ENCODE measurements at regions not wholly inside any gene's neighbourhood (a gene's known extent, or its start where the extent isn't known, plus 50 kb on each side); places are given as distances from the start of the nearest gene placed in this dataset.

- Histone ChIP-seq H3K4me3 (ENCODE audit: low read length in 3 of 3) (no peak overlapping the region), H3K9me3 (ENCODE audit: control insufficient read depth in 3 of 3, low read length in 3 of 3) (no peaks in the 10 kb centered on the region), H3K4me1 (ENCODE audit: control insufficient read depth in 3 of 3, insufficient read depth in 3 of 3, low read length in 3 of 3) (no peaks in the 10 kb centered on the region), H3K27ac (ENCODE audit: low read depth, low read length) (no peak overlapping the region), H3K9ac (ENCODE audit: low read depth in 1 of 3, low read length in 3 of 3) (no peak overlapping the region), H3K36me3 (ENCODE audit: control insufficient read depth in 3 of 3, insufficient read depth in 3 of 3, low read length in 3 of 3) (no peaks in the 10 kb centered on the region), H3K27me3 (ENCODE audit: control insufficient read depth in 3 of 3, insufficient read depth in 3 of 3, low read length in 3 of 3) (no peaks in the 10 kb centered on the region)
Measured at GRCh38 chr6:47360388-47360787, 50.7 kb upstream of the TNFRSF21 start.

- no peak overlapping the region for H3K9ac ChIP-seq (ENCODE audit: low read depth in 1 of 3, low read length in 3 of 3)
- no peak overlapping the region for H3K4me3 ChIP-seq (ENCODE audit: low read length in 3 of 3)
- no peak overlapping the region for H3K27ac ChIP-seq (ENCODE audit: low read depth, low read length)
- H3K27me3 ChIP-seq (ENCODE audit: control insufficient read depth in 3 of 3, insufficient read depth in 3 of 3, low read length in 3 of 3) = no peaks in the 10 kb centered on the region
- no peaks in the 10 kb centered on the region for H3K9me3 ChIP-seq (ENCODE audit: control insufficient read depth in 3 of 3, low read length in 3 of 3)
- no peaks in the 10 kb centered on the region for H3K36me3 ChIP-seq (ENCODE audit: control insufficient read depth in 3 of 3, insufficient read depth in 3 of 3, low read length in 3 of 3)
- no peaks in the 10 kb centered on the region for H3K4me1 ChIP-seq (ENCODE audit: control insufficient read depth in 3 of 3, insufficient read depth in 3 of 3, low read length in 3 of 3)
Measured at GRCh38 chr6:47362857-47363461, 53.3 kb upstream of the TNFRSF21 start.

- H3K36me3 ChIP-seq (ENCODE audit: control insufficient read depth in 3 of 3, insufficient read depth in 3 of 3, low read length in 3 of 3) = no peaks in the 10 kb centered on the region
- no peaks in the 10 kb centered on the region for H3K4me1 ChIP-seq (ENCODE audit: control insufficient read depth in 3 of 3, insufficient read depth in 3 of 3, low read length in 3 of 3)
- no peak overlapping the region for H3K9ac ChIP-seq (ENCODE audit: low read depth in 1 of 3, low read length in 3 of 3)
- no peaks in the 10 kb centered on the region for H3K27me3 ChIP-seq (ENCODE audit: control insufficient read depth in 3 of 3, insufficient read depth in 3 of 3, low read length in 3 of 3)
- H3K9me3 ChIP-seq (ENCODE audit: control insufficient read depth in 3 of 3, low read length in 3 of 3) = no peaks in the 10 kb centered on the region
- no peak overlapping the region for H3K27ac ChIP-seq (ENCODE audit: low read depth, low read length)
- no peak overlapping the region for H3K4me3 ChIP-seq (ENCODE audit: low read length in 3 of 3)
Measured at GRCh38 chr6:47363736-47364135, 54.0 kb upstream of the TNFRSF21 start.

- Histone ChIP-seq H3K27me3 (ENCODE audit: control insufficient read depth in 3 of 3, insufficient read depth in 3 of 3, low read length in 3 of 3) (no peaks in the 10 kb centered on the region), H3K9ac (ENCODE audit: low read depth in 1 of 3, low read length in 3 of 3) (no peak overlapping the region), H3K27ac (ENCODE audit: low read depth, low read length) (no peak overlapping the region), H3K36me3 (ENCODE audit: control insufficient read depth in 3 of 3, insufficient read depth in 3 of 3, low read length in 3 of 3) (no peaks in the 10 kb centered on the region), H3K4me3 (ENCODE audit: low read length in 3 of 3) (no peak overlapping the region), H3K9me3 (ENCODE audit: control insufficient read depth in 3 of 3, low read length in 3 of 3) (no peaks in the 10 kb centered on the region), H3K4me1 (ENCODE audit: control insufficient read depth in 3 of 3, insufficient read depth in 3 of 3, low read length in 3 of 3) (no peaks in the 10 kb centered on the region)
Measured at GRCh38 chr6:47366335-47366890, 56.7 kb upstream of the TNFRSF21 start.

- H3K36me3 ChIP-seq (ENCODE audit: control insufficient read depth in 3 of 3, insufficient read depth in 3 of 3, low read length in 3 of 3) = no peaks in the 10 kb centered on the region
- no peak overlapping the region for H3K9ac ChIP-seq (ENCODE audit: low read depth in 1 of 3, low read length in 3 of 3)
- H3K9me3 ChIP-seq (ENCODE audit: control insufficient read depth in 3 of 3, low read length in 3 of 3) = no peaks in the 10 kb centered on the region
- no peak overlapping the region for H3K4me3 ChIP-seq (ENCODE audit: low read length in 3 of 3)
- no peaks in the 10 kb centered on the region for H3K27me3 ChIP-seq (ENCODE audit: control insufficient read depth in 3 of 3, insufficient read depth in 3 of 3, low read length in 3 of 3)
- H3K27ac ChIP-seq (ENCODE audit: low read depth, low read length) = no peak overlapping the region
- no peaks in the 10 kb centered on the region for H3K4me1 ChIP-seq (ENCODE audit: control insufficient read depth in 3 of 3, insufficient read depth in 3 of 3, low read length in 3 of 3)
Measured at GRCh38 chr6:47371139-47371869, 61.6 kb upstream of the TNFRSF21 start.

DNA sequence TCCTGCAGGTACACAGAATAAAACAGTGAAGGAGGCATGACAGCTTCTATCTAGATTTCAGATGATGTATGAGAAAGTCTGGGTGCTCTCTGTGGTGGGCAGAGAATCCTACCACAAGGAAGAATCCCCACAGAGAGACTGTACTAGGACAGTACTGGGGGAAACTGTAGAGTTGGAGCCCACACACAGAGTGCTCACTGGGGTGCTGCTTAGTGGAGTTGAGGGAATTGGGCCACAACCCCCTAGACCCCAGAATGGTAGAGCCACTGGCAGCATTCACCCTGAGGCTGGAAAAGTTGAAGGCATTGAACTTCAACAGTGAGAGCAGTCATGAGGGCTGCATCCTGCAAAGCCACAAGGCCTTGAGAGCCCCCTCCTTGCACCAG, 62.2 kb upstream of the TNFRSF21 start:
- Histone ChIP-seq H3K9ac (ENCODE audit: low read depth in 1 of 3, low read length in 3 of 3) (no peak overlapping the region), H3K4me3 (ENCODE audit: low read length in 3 of 3) (no peak overlapping the region), H3K27ac (ENCODE audit: low read depth, low read length) (no peak overlapping the region), H3K9me3 (ENCODE audit: control insufficient read depth in 3 of 3, low read length in 3 of 3) (no peaks in the 10 kb centered on the region), H3K27me3 (ENCODE audit: control insufficient read depth in 3 of 3, insufficient read depth in 3 of 3, low read length in 3 of 3) (no peaks in the 10 kb centered on the region), H3K4me1 (ENCODE audit: control insufficient read depth in 3 of 3, insufficient read depth in 3 of 3, low read length in 3 of 3) (no peaks in the 10 kb centered on the region), H3K36me3 (ENCODE audit: control insufficient read depth in 3 of 3, insufficient read depth in 3 of 3, low read length in 3 of 3) (no peaks in the 10 kb centered on the region)

DNA sequence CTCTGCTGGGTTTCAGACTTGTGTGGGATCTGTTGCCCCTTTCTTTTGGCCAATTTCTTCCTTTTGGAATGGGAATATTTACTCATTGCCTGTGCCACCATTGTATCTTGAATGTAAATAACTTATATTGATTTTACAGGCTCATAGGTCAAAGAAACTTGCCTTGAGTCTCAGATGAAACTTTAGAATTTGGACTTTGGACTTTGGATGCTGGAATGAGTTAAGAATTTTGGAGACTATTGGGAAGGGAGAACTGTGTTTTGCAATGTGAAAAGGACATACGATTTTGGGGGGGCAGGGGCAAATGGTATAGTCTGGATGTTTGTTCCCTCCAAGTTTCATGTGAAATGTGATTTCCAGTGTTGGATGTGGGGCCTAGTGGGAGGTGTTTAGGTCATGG, 62.6 kb upstream of the TNFRSF21 start:
- H3K36me3 ChIP-seq (ENCODE audit: control insufficient read depth in 3 of 3, insufficient read depth in 3 of 3, low read length in 3 of 3) = no peaks in the 10 kb centered on the region
- H3K4me3 ChIP-seq (ENCODE audit: low read length in 3 of 3) = no peak overlapping the region
- no peaks in the 10 kb centered on the region for H3K9me3 ChIP-seq (ENCODE audit: control insufficient read depth in 3 of 3, low read length in 3 of 3)

DNA sequence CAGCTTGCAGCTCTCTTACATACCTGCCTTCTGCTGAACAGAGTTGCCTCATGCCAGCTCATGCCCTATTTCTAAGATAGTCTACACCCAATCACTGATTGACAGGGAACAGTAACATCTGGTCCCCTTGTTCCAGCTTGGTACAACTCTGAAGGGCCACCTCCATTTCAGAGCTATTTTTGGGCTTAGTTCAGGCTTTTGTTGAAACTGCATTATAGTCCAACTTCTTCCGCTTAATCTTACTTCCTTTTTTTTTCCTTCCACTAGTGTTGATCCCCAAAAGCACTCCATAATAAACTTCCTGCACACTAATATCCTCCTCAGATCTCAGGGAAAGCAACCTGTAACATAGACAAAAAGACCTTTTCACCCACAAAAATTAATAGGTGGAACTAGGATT, 65.7 kb upstream of the TNFRSF21 start:
- Histone ChIP-seq H3K9ac (ENCODE audit: low read depth in 1 of 3, low read length in 3 of 3) (no peak overlapping the region), H3K27ac (ENCODE audit: low read depth, low read length) (no peak overlapping the region), H3K9me3 (ENCODE audit: control insufficient read depth in 3 of 3, low read length in 3 of 3) (no peaks in the 10 kb centered on the region), H3K4me3 (ENCODE audit: low read length in 3 of 3) (no peak overlapping the region), H3K4me1 (ENCODE audit: control insufficient read depth in 3 of 3, insufficient read depth in 3 of 3, low read length in 3 of 3) (no peaks in the 10 kb centered on the region), H3K36me3 (ENCODE audit: control insufficient read depth in 3 of 3, insufficient read depth in 3 of 3, low read length in 3 of 3) (no peaks in the 10 kb centered on the region), H3K27me3 (ENCODE audit: control insufficient read depth in 3 of 3, insufficient read depth in 3 of 3, low read length in 3 of 3) (no peaks in the 10 kb centered on the region)

More for the DNA sequence above, 62.6 kb upstream of the TNFRSF21 start:
- Histone ChIP-seq H3K27ac (ENCODE audit: low read depth, low read length) (no peak overlapping the region), H3K27me3 (ENCODE audit: control insufficient read depth in 3 of 3, insufficient read depth in 3 of 3, low read length in 3 of 3) (no peaks in the 10 kb centered on the region), H3K4me1 (ENCODE audit: control insufficient read depth in 3 of 3, insufficient read depth in 3 of 3, low read length in 3 of 3) (no peaks in the 10 kb centered on the region), H3K9ac (ENCODE audit: low read depth in 1 of 3, low read length in 3 of 3) (no peak overlapping the region)

DNA sequence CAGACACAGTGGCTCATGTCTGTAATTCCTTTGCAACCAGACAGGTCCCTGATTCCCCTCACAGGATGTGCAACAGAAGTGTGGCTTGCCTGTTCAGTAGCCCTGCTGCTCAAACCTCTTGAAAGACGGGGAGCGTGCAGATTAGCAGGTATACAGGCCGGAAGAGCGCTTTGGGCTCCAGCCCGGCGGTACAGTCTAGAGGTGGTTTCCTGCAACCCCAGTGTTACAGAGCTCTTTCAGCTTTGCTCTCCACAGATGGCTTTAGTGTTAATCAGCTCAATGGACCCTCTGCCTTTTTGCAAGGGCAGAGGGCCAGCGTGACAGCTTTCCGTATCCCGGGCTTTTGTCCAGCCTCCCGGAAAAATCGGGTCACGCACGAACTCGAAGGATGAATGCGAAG, 67.2 kb upstream of the TNFRSF21 start:
- H3K27me3 ChIP-seq (ENCODE audit: control insufficient read depth in 3 of 3, insufficient read depth in 3 of 3, low read length in 3 of 3) = no peaks in the 10 kb centered on the region
- no peaks in the 10 kb centered on the region for H3K4me1 ChIP-seq (ENCODE audit: control insufficient read depth in 3 of 3, insufficient read depth in 3 of 3, low read length in 3 of 3)

GRCh38 chr6:47377971-47378370, 68.3 kb upstream of the TNFRSF21 start:
- no peak overlapping the region for H3K27ac ChIP-seq (ENCODE audit: low read depth, low read length)
- H3K36me3 ChIP-seq (ENCODE audit: control insufficient read depth in 3 of 3, insufficient read depth in 3 of 3, low read length in 3 of 3) = no peaks in the 10 kb centered on the region
- H3K9me3 ChIP-seq (ENCODE audit: control insufficient read depth in 3 of 3, low read length in 3 of 3) = no peaks in the 10 kb centered on the region
- H3K9ac ChIP-seq (ENCODE audit: low read depth in 1 of 3, low read length in 3 of 3) = no peak overlapping the region
- H3K4me3 ChIP-seq (ENCODE audit: low read length in 3 of 3) = no peak overlapping the region
- H3K27me3 ChIP-seq (ENCODE audit: control insufficient read depth in 3 of 3, insufficient read depth in 3 of 3, low read length in 3 of 3) = no peaks in the 10 kb centered on the region
- H3K4me1 ChIP-seq (ENCODE audit: control insufficient read depth in 3 of 3, insufficient read depth in 3 of 3, low read length in 3 of 3) = no peaks in the 10 kb centered on the region

More for the DNA sequence above, 67.2 kb upstream of the TNFRSF21 start:
- no peaks in the 10 kb centered on the region for H3K36me3 ChIP-seq (ENCODE audit: control insufficient read depth in 3 of 3, insufficient read depth in 3 of 3, low read length in 3 of 3)
- no peaks in the 10 kb centered on the region for H3K9me3 ChIP-seq (ENCODE audit: control insufficient read depth in 3 of 3, low read length in 3 of 3)
- H3K4me3 ChIP-seq (ENCODE audit: low read length in 3 of 3) = no peak overlapping the region
- no peak overlapping the region for H3K9ac ChIP-seq (ENCODE audit: low read depth in 1 of 3, low read length in 3 of 3)
- no peak overlapping the region for H3K27ac ChIP-seq (ENCODE audit: low read depth, low read length)
